ENCODE measurements at regions not wholly inside any gene's neighbourhood (a gene's known extent, or its start where the extent isn't known, plus 50 kb on each side); places are given as distances from the start of the nearest gene placed in this dataset.

DNA sequence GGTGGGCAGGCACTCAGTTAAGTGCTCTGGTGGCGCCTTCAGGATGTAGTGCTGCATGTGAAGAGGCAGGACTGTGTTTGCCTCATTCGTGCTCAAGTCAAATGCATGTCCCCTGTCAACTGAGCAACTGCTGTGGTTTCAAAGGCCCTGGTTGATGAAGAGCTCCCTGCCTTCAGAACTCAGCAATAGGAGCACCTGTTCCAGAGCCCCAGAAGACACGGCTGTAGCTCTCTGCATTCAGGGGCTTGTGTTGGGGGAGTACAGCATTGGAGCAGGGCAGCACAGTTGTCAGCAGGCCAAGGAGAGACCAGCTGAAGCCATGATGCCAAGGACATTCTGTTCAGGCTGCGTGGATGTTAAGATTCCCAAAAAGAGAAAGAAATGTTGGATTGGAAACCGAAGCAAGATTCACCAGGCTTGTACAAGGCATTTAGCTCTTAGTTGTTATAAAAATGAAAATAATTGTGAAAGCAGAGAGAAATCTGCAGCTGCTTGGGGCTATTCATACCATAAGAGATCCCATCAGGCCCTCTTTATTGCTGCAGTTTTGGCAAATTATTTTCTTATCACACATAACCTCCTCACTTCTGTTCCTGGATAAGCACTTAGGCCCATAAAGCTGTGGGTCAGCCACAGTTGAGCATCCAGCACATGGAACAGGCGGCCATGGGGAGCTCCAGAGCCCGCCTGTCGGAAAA is 252.4 kb upstream of the ZNF521 start:
- TF ChIP-seq, protein P1, sequence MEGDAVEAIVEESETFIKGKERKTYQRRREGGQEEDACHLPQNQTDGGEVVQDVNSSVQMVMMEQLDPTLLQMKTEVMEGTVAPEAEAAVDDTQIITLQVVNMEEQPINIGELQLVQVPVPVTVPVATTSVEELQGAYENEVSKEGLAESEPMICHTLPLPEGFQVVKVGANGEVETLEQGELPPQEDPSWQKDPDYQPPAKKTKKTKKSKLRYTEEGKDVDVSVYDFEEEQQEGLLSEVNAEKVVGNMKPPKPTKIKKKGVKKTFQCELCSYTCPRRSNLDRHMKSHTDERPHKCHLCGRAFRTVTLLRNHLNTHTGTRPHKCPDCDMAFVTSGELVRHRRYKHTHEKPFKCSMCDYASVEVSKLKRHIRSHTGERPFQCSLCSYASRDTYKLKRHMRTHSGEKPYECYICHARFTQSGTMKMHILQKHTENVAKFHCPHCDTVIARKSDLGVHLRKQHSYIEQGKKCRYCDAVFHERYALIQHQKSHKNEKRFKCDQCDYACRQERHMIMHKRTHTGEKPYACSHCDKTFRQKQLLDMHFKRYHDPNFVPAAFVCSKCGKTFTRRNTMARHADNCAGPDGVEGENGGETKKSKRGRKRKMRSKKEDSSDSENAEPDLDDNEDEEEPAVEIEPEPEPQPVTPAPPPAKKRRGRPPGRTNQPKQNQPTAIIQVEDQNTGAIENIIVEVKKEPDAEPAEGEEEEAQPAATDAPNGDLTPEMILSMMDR (conservative IDR thresholded peaks at IDR 0.05; ENCODE audit: low read depth, low read length) = no peak
- no peak for TF ChIP-seq EZH2 (IDR thresholded peaks at IDR 0.05; ENCODE audit: low read length, unreplicated experiment)
- no peak for TF ChIP-seq EZH2phosphoT487 (IDR thresholded peaks at IDR 0.05; ENCODE audit: borderline replicate concordance, low read length)
